Mucosa of descending colon (tissue), 3 donors: ENCODE measurements at regions not wholly inside any gene's neighbourhood (a gene's known extent, or its start where the extent isn't known, plus 50 kb on each side); places are given as distances from the start of the nearest gene placed in this dataset.
A peak's percentile ranks its signal among the peaks of the same experiment; 100 is the strongest.

Experiments
- ATAC-seq: fragments of 200-7000 bp; cut with Tn5 transposase; one replicate; pipeline ENCODE4 v1.9.1; 2020; ENCODE audit warnings: mild to moderate bottlenecking, moderate library complexity
- DNase-seq, 3 donors: peaks; one replicate each; pipeline ENCODE4 v3.0.0-alpha.2; 2020
- H3K36me3 ChIP-seq: fragments of 200-600 bp; one replicate; pipeline ENCODE4 v1.8.0; 2021; ENCODE audit warnings: low read depth, mild to moderate bottlenecking
- H3K4me1 ChIP-seq: fragments of 200-600 bp; one replicate; pipeline ENCODE4 v1.8.0; 2021; ENCODE audit warnings: low read depth, mild to moderate bottlenecking
- H3K4me3 ChIP-seq: fragments of 200-600 bp; one replicate; pipeline ENCODE4 v1.8.0; 2021; ENCODE audit warnings: mild to moderate bottlenecking
- H3K9me3 ChIP-seq: fragments of 200-600 bp; one replicate; pipeline ENCODE4 v1.8.0; 2021; ENCODE audit warnings: mild to moderate bottlenecking
- CTCF ChIP-seq: fragments of 200-600 bp; IDR thresholded peaks from one replicate; pipeline ENCODE4 v1.8.0; 2022; ENCODE audit warnings: antibody characterized with exemption, mild to moderate bottlenecking
- intact Hi-C, 2 donors: fragments of 100-400 bp; cut with DNase I in 1 of 2; cut with micrococcal nuclease in 1 of 2; formaldehyde crosslinking; loops; one replicate each; pipeline versions ENCODE4 v1.11.0 to v1.11.1; 2022; cut with DNase I, micrococcal nuclease
- donor health status: DM: no; HTN: no; CAD: no; lungs with moderate emphysema.
- donor health status: DM: no; HTN: no; CAD: no.
- donor health status: DM: no; HTN: yes; CAD: no.

GRCh38 chr7:131189488-131189887 is 138.2 kb upstream of the MKLN1 start:
- H3K9me3 ChIP-seq = no peaks in the 10 kb centered on the region
- DNase-seq (no peak), ATAC-seq (no peak)
- intact Hi-C loops = no loop called here
- TF ChIP-seq CTCF = no peak
- no peaks in the 10 kb centered on the region for H3K36me3 ChIP-seq
- no peaks in the 10 kb centered on the region for H3K4me1 ChIP-seq
- H3K4me3 ChIP-seq = no peak overlapping the region

GRCh38 chr7:131190146-131190545 is 137.5 kb upstream of the MKLN1 start:
- no peak for ATAC-seq
- Histone ChIP-seq H3K4me3 (no peak overlapping the region), H3K36me3 (no peaks in the 10 kb centered on the region), H3K4me1 (no peaks in the 10 kb centered on the region), H3K9me3 (no peaks in the 10 kb centered on the region)
- intact Hi-C loops = no loop called here
- no peak for TF ChIP-seq CTCF
- no peak for DNase-seq

GRCh38 chr7:131190581-131190980 is 137.1 kb upstream of the MKLN1 start:
- intact Hi-C loops = no loop called here
- ATAC-seq = no peak

GRCh38 chr7:131194070-131194865 is 133.4 kb upstream of the MKLN1 start:
- no peaks in the 10 kb centered on the region for H3K4me1 ChIP-seq
- no peaks in the 10 kb centered on the region for H3K36me3 ChIP-seq
- intact Hi-C loops = no loop called here
- TF ChIP-seq CTCF = no peak
- no peak overlapping the region for H3K4me3 ChIP-seq
- ATAC-seq (no peak), DNase-seq (no peak)
- H3K9me3 ChIP-seq = no peaks in the 10 kb centered on the region

More at GRCh38 chr7:131190581-131190980, 137.1 kb upstream of the MKLN1 start:
- no peaks in the 10 kb centered on the region for H3K4me1 ChIP-seq
- no peaks in the 10 kb centered on the region for H3K36me3 ChIP-seq
- no peaks in the 10 kb centered on the region for H3K9me3 ChIP-seq
- TF ChIP-seq CTCF = no peak
- no peak for DNase-seq
- H3K4me3 ChIP-seq = no peak overlapping the region

GRCh38 chr7:131196803-131197202 is 130.9 kb upstream of the MKLN1 start:
- H3K4me1 ChIP-seq = no peaks in the 10 kb centered on the region
- intact Hi-C loops = no loop called here
- no peak overlapping the region for H3K4me3 ChIP-seq
- no peaks in the 10 kb centered on the region for H3K36me3 ChIP-seq
- DNase-seq = peak in 1 of 3 donors; percentile 7
- ATAC-seq = no peak
- no peak for TF ChIP-seq CTCF
- no peaks in the 10 kb centered on the region for H3K9me3 ChIP-seq
